ENCODE measurements at regions not wholly inside any gene's neighbourhood (a gene's known extent, or its start where the extent isn't known, plus 50 kb on each side); places are given as distances from the start of the nearest gene placed in this dataset.

- Mint-ChIP-seq H3K36me3 (ENCODE audit: insufficient read depth, unreplicated experiment) (no peaks in the 10 kb centered on the region), H3K9me3 (ENCODE audit: unreplicated experiment) (no peaks in the 10 kb centered on the region), H3K4me3 (ENCODE audit: unreplicated experiment) (no peak overlapping the region), H3K4me1 (ENCODE audit: low read depth, unreplicated experiment) (peaks cover 14% of the 10 kb centered on the region), H3K27ac (ENCODE audit: unreplicated experiment) (no peak overlapping the region), H3K27me3 (ENCODE audit: insufficient read depth, unreplicated experiment) (no peaks in the 10 kb centered on the region)
- no peak for DNase-seq
- H3K9me3 ChIP-seq, result no peaks in the 10 kb centered on the region
- H3K36me3 ChIP-seq (ENCODE audit: control insufficient read depth, insufficient read depth, low read length), result no peaks in the 10 kb centered on the region
- H3K27me3 ChIP-seq (replicated peaks; ENCODE audit: control insufficient read depth, insufficient read depth, low read length), result no peaks in the 10 kb centered on the region
- H3K4me3 ChIP-seq (ENCODE audit: low read depth, low read length), result no peak overlapping the region
- ChIA-PET POLR2A (no interaction called here), CTCF (interaction anchor here (1.4 to 1.5 kb wide), 2 partner anchors 16 to 27 kb away, joined by 4 read pairs; no protein-coding TSS in a partner anchor)
- intact Hi-C loops (cut with micrococcal nuclease; ENCODE audit: unreplicated experiment), result no loop called here
- TF ChIP-seq, protein P1, sequence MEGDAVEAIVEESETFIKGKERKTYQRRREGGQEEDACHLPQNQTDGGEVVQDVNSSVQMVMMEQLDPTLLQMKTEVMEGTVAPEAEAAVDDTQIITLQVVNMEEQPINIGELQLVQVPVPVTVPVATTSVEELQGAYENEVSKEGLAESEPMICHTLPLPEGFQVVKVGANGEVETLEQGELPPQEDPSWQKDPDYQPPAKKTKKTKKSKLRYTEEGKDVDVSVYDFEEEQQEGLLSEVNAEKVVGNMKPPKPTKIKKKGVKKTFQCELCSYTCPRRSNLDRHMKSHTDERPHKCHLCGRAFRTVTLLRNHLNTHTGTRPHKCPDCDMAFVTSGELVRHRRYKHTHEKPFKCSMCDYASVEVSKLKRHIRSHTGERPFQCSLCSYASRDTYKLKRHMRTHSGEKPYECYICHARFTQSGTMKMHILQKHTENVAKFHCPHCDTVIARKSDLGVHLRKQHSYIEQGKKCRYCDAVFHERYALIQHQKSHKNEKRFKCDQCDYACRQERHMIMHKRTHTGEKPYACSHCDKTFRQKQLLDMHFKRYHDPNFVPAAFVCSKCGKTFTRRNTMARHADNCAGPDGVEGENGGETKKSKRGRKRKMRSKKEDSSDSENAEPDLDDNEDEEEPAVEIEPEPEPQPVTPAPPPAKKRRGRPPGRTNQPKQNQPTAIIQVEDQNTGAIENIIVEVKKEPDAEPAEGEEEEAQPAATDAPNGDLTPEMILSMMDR (IDR thresholded peaks at IDR 0.05; ENCODE audit: insufficient read depth in 1 of 2, low read depth in 1 of 2, low read length in 1 of 2, severe bottlenecking in 1 of 2, unreplicated experiment in 1 of 2), result no peak
- H3K4me1 ChIP-seq, result peaks cover 11% of the 10 kb centered on the region
- BruUV-seq (replicated peaks), result no TSS peak
Observed at GRCh38 chr6:27768556-27768955, 143.6 kb downstream of the OR2B2 start.

- ChIA-PET CTCF (interaction anchor here (1.4 kb wide), 1 partner anchor 15 kb away, joined by 4 read pairs; no protein-coding TSS in a partner anchor), POLR2A (no interaction called here)
- no peak for DNase-seq
- H3K9me3 Mint-ChIP-seq (ENCODE audit: unreplicated experiment), result no peaks in the 10 kb centered on the region
- peaks cover 14% of the 10 kb centered on the region for H3K4me1 Mint-ChIP-seq (ENCODE audit: low read depth, unreplicated experiment)
- H3K27ac Mint-ChIP-seq (ENCODE audit: unreplicated experiment), result no peak overlapping the region
- H3K36me3 ChIP-seq (ENCODE audit: control insufficient read depth, insufficient read depth, low read length), result no peaks in the 10 kb centered on the region
- no peaks in the 10 kb centered on the region for H3K27me3 ChIP-seq (replicated peaks; ENCODE audit: control insufficient read depth, insufficient read depth, low read length)
- peaks cover 4% of the 10 kb centered on the region for H3K4me1 ChIP-seq
- TF ChIP-seq, protein P1 (IDR thresholded peaks at IDR 0.05; ENCODE audit: insufficient read depth in 1 of 2, low read depth in 1 of 2, low read length in 1 of 2, severe bottlenecking in 1 of 2, unreplicated experiment in 1 of 2), result no peak
- no peaks in the 10 kb centered on the region for H3K9me3 ChIP-seq
- H3K36me3 Mint-ChIP-seq (ENCODE audit: insufficient read depth, unreplicated experiment), result no peaks in the 10 kb centered on the region
- H3K4me3 Mint-ChIP-seq (ENCODE audit: unreplicated experiment), result no peak overlapping the region
- intact Hi-C loops (cut with micrococcal nuclease; ENCODE audit: unreplicated experiment), result no loop called here
- H3K27me3 Mint-ChIP-seq (ENCODE audit: insufficient read depth, unreplicated experiment), result no peaks in the 10 kb centered on the region
- H3K4me3 ChIP-seq (ENCODE audit: low read depth, low read length), result no peak overlapping the region
- no TSS peak for BruUV-seq (replicated peaks)
Observed at GRCh38 chr6:27767851-27768250, 144.3 kb downstream of the OR2B2 start.

- no peaks in the 10 kb centered on the region for H3K36me3 ChIP-seq (ENCODE audit: control insufficient read depth, insufficient read depth, low read length)
- H3K4me1 ChIP-seq, result no peaks in the 10 kb centered on the region
- TF ChIP-seq, protein P1 (IDR thresholded peaks at IDR 0.05; ENCODE audit: insufficient read depth in 1 of 2, low read depth in 1 of 2, low read length in 1 of 2, severe bottlenecking in 1 of 2, unreplicated experiment in 1 of 2), result no peak
- no TSS peak for BruUV-seq (replicated peaks)
- CTCF ChIA-PET, result no interaction called here
- DNase-seq, result no peak
- Mint-ChIP-seq H3K4me1 (ENCODE audit: low read depth, unreplicated experiment) (peaks cover 5% of the 10 kb centered on the region), H3K4me3 (ENCODE audit: unreplicated experiment) (no peak overlapping the region), H3K9me3 (ENCODE audit: unreplicated experiment) (no peaks in the 10 kb centered on the region), H3K36me3 (ENCODE audit: insufficient read depth, unreplicated experiment) (no peaks in the 10 kb centered on the region), H3K27ac (ENCODE audit: unreplicated experiment) (no peak overlapping the region), H3K27me3 (ENCODE audit: insufficient read depth, unreplicated experiment) (no peaks in the 10 kb centered on the region)
- no peaks in the 10 kb centered on the region for H3K9me3 ChIP-seq
- POLR2A ChIA-PET, result interaction anchor here (0.5 kb wide), 1 partner anchor 655 kb away, joined by 4 read pairs; no protein-coding TSS in a partner anchor
- no peaks in the 10 kb centered on the region for H3K27me3 ChIP-seq (replicated peaks; ENCODE audit: control insufficient read depth, insufficient read depth, low read length)
- intact Hi-C loops (cut with micrococcal nuclease; ENCODE audit: unreplicated experiment), result no loop called here
- H3K4me3 ChIP-seq (ENCODE audit: low read depth, low read length), result no peak overlapping the region
Observed at GRCh38 chr6:27766405-27766804, 145.8 kb downstream of the OR2B2 start.
